GM12873 (cell line): ENCODE measurements at regions not wholly inside any gene's neighbourhood (a gene's known extent, or its start where the extent isn't known, plus 50 kb on each side); places are given as distances from the start of the nearest gene placed in this dataset.

ENCODE experiments used
- CTCF ChIP-seq: IDR thresholded peaks from 2 replicates; pipeline ENCODE4 v1.5.1; 2012; ENCODE audit warnings: low read depth, mild to moderate bottlenecking, moderate library complexity, low read length, control low read depth; ENCODE audit not compliant: insufficient read depth; ENCODE audit errors: missing control alignments

GRCh38 chr10:78407966-78408365 is 374.3 kb downstream of the RPS24 start:
- TF ChIP-seq CTCF = no peak

GRCh38 chr10:78408671-78409472 is 375.2 kb downstream of the RPS24 start:
- no peak for TF ChIP-seq CTCF

- TF ChIP-seq CTCF = no peak
Observed at GRCh38 chr10:78410046-78410965, 376.6 kb downstream of the RPS24 start.

GRCh38 chr10:78411716-78412115 is 378.1 kb downstream of the RPS24 start:
- TF ChIP-seq CTCF = no peak

- no peak for TF ChIP-seq CTCF
Observed at GRCh38 chr10:78412605-78413004, 378.9 kb downstream of the RPS24 start.

GRCh38 chr10:78413076-78414055 is 379.7 kb downstream of the RPS24 start:
- TF ChIP-seq CTCF = no peak
